DOHH2 (cell line): ENCODE measurements at regions not wholly inside any gene's neighbourhood (a gene's known extent, or its start where the extent isn't known, plus 50 kb on each side); places are given as distances from the start of the nearest gene placed in this dataset.

Source experiments
- CTCF ChIP-seq: fragments of 200-600 bp; sonication (generic); IDR thresholded peaks from one replicate; pipeline ENCODE4 v1.5.1; 2014; ENCODE audit warnings: antibody characterized with exemption, mild to moderate bottlenecking, low read depth, low read length; ENCODE audit not compliant: poor library complexity, severe bottlenecking
- EZH2phosphoT487 ChIP-seq: fragments of 200-600 bp; sonication (generic); IDR thresholded peaks from 2 replicates; pipeline ENCODE4 v1.6.1; 2017; ENCODE audit warnings: borderline replicate concordance, mild to moderate bottlenecking, antibody characterized with exemption, low read length, moderate library complexity, mixed read lengths

DNA sequence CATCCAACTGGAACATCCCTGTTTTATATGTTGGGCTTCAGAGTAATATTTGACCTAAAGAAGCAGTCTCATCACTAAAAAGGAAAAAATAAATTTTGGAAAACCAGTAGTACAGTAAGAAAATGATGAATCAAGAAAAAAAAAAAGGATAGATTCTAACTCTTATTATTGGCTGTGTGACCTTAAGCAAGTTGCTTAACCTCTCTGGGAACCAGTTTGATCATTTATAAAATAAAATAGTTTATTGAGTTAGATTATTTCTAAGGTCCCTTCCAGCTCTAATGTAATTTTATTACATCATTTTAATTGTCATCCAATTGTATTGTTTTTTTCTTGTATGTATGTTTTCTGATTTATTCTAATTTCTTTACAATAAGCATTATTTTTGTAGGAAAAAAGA, 127.0 kb downstream of the PRELID2 start:
- TF ChIP-seq CTCF, result no peak
- TF ChIP-seq EZH2phosphoT487, result no peak
